H9 (cell line): ENCODE measurements at regions not wholly inside any gene's neighbourhood (a gene's known extent, or its start where the extent isn't known, plus 50 kb on each side); places are given as distances from the start of the nearest gene placed in this dataset.

Experiments
- DNase-seq: peaks from one replicate; pipeline ENCODE4 v3.0.0-alpha.2; 2017
- H2AFZ ChIP-seq: one replicate; pipeline ENCODE4 v1.6.1; 2013; ENCODE audit warnings: mild to moderate bottlenecking, low read length, control low read depth, moderate library complexity
- H2AK5ac ChIP-seq: 2 replicates; pipeline ENCODE4 v1.6.1; 2013; ENCODE audit warnings: low read length, control low read depth, mixed read lengths; ENCODE audit not compliant: insufficient read length
- H2BK120ac ChIP-seq: one replicate; pipeline ENCODE4 v1.6.1; 2013; ENCODE audit warnings: low read depth, mild to moderate bottlenecking, low read length, control low read depth, inconsistent platforms; ENCODE audit not compliant: poor library complexity, severe bottlenecking
- H2BK12ac ChIP-seq: 2 replicates; pipeline ENCODE4 v1.6.1; 2013; ENCODE audit warnings: low read length, control low read depth, mixed read lengths, low read depth; ENCODE audit not compliant: insufficient read length
- H2BK15ac ChIP-seq: 2 replicates; pipeline ENCODE4 v1.6.1; 2013; ENCODE audit warnings: low read depth, low read length, control low read depth
- H2BK20ac ChIP-seq: one replicate; pipeline ENCODE4 v1.6.1; 2013; ENCODE audit warnings: low read depth, mild to moderate bottlenecking, low read length, control low read depth, inconsistent platforms; ENCODE audit not compliant: poor library complexity, severe bottlenecking
- H2BK5ac ChIP-seq: 2 replicates; pipeline ENCODE4 v1.6.1; 2013; ENCODE audit warnings: low read length, control low read depth, mixed read lengths; ENCODE audit not compliant: insufficient read length
- H3K14ac ChIP-seq: 2 replicates; pipeline ENCODE4 v1.6.1; 2013; ENCODE audit warnings: low read length, control low read depth; ENCODE audit not compliant: insufficient read depth
- H3K18ac ChIP-seq: 2 replicates; pipeline ENCODE4 v1.6.1; 2013; ENCODE audit warnings: low read depth, mild to moderate bottlenecking, mixed read lengths, low read length, control low read depth; ENCODE audit not compliant: insufficient read length
- H3K23ac ChIP-seq: 2 replicates; pipeline ENCODE4 v1.6.1; 2013; ENCODE audit warnings: low read length, control low read depth, mixed read lengths, low read depth; ENCODE audit not compliant: insufficient read length
- H3K23me2 ChIP-seq: 2 replicates; pipeline ENCODE4 v1.6.1; 2013; ENCODE audit warnings: low read depth, mild to moderate bottlenecking, mixed read lengths, low read length, control low read depth; ENCODE audit not compliant: insufficient read length, poor library complexity, severe bottlenecking
- H3K27ac ChIP-seq: 2 replicates; pipeline ENCODE4 v1.5.1; 2013; ENCODE audit warnings: low read length, control low read depth, mixed read lengths, low read depth; ENCODE audit not compliant: insufficient read length
- H3K27me3 ChIP-seq: 2 replicates; pipeline ENCODE4 v1.6.1; 2013; ENCODE audit warnings: low read length, control low read depth, inconsistent platforms; ENCODE audit not compliant: insufficient read depth
- H3K4ac ChIP-seq: 2 replicates; pipeline ENCODE4 v1.6.1; 2013; ENCODE audit warnings: low read depth, mild to moderate bottlenecking, control low read depth, inconsistent platforms, low read length, moderate library complexity
- H3K4me1 ChIP-seq: 2 replicates; pipeline ENCODE4 v1.6.1; 2013; ENCODE audit warnings: low read length, control low read depth, inconsistent platforms; ENCODE audit not compliant: insufficient read depth
- H3K4me2 ChIP-seq: 2 replicates; pipeline ENCODE4 v1.6.1; 2013; ENCODE audit warnings: low read length, control low read depth, mixed read lengths; ENCODE audit not compliant: insufficient read length, insufficient read depth
- H3K56ac ChIP-seq: 2 replicates; pipeline ENCODE4 v1.6.1; 2013; ENCODE audit warnings: low read depth, mild to moderate bottlenecking, mixed read lengths, low read length, control low read depth; ENCODE audit not compliant: insufficient read length
- H3K79me1 ChIP-seq: 2 replicates; pipeline ENCODE4 v1.6.1; 2013; ENCODE audit warnings: low read depth, mild to moderate bottlenecking, moderate library complexity, low read length, control low read depth, inconsistent platforms; ENCODE audit not compliant: insufficient read depth, poor library complexity, severe bottlenecking
- H3K79me2 ChIP-seq: 2 replicates; pipeline ENCODE4 v1.6.1; 2013; ENCODE audit warnings: low read length, control low read depth, inconsistent platforms; ENCODE audit not compliant: insufficient read depth
- H3K9ac ChIP-seq: 2 replicates; pipeline ENCODE4 v1.6.1; 2013; ENCODE audit warnings: low read length, control low read depth, mixed read lengths; ENCODE audit not compliant: insufficient read length; ENCODE audit errors: extremely low read depth
- H3K9me3 ChIP-seq: one replicate; pipeline ENCODE4 v1.6.1; 2013; ENCODE audit warnings: low read depth, low read length, inconsistent platforms; ENCODE audit not compliant: control insufficient read depth
- H3T11ph ChIP-seq: one replicate; pipeline ENCODE4 v1.6.1; 2013; ENCODE audit warnings: mild to moderate bottlenecking, low read length, control low read depth, inconsistent platforms
- H4K20me1 ChIP-seq: one replicate; pipeline ENCODE4 v1.6.1; 2013; ENCODE audit not compliant: control insufficient read depth, insufficient read length, insufficient read depth
- H4K5ac ChIP-seq: 2 replicates; pipeline ENCODE4 v1.6.1; 2013; ENCODE audit warnings: low read depth, mild to moderate bottlenecking, mixed read lengths, low read length, control low read depth; ENCODE audit not compliant: insufficient read length
- H4K8ac ChIP-seq: replicated peaks from 2 replicates; pipeline ENCODE4 v1.6.1; 2013; ENCODE audit warnings: low read length, control low read depth, mixed read lengths, low read depth; ENCODE audit not compliant: insufficient read length
- H4K91ac ChIP-seq: 2 replicates; pipeline ENCODE4 v1.6.1; 2013; ENCODE audit warnings: low read depth, mild to moderate bottlenecking, moderate library complexity, mixed read lengths, low read length, control low read depth; ENCODE audit not compliant: insufficient read length
- H3K27ac Mint-ChIP-seq, 3 experiments: 2 replicates in 2 of 3; 3 replicates in 1 of 3; pipeline ENCODE4 v1.8.0; 2020 to 2021; ENCODE audit warnings: mixed read lengths in 3 of 3, mild to moderate bottlenecking in 1 of 3, moderate library complexity in 1 of 3
- H3K27me3 Mint-ChIP-seq: 2 replicates; pipeline ENCODE4 v1.8.0; 2021; ENCODE audit warnings: low read depth, mild to moderate bottlenecking, moderate library complexity, mixed read lengths
- H3K36me3 Mint-ChIP-seq, 3 experiments: 2 replicates in 2 of 3; 3 replicates in 1 of 3; pipeline ENCODE4 v1.8.0; 2020 to 2021; ENCODE audit warnings: low read depth in 3 of 3, mixed read lengths in 3 of 3; ENCODE audit not compliant: insufficient read depth in 1 of 3
- H3K4me1 Mint-ChIP-seq, 2 experiments: 2 replicates each; pipeline ENCODE4 v1.8.0; 2020; ENCODE audit warnings: mixed read lengths in 2 of 2
- H3K4me3 Mint-ChIP-seq, 2 experiments: 2 replicates in 1 of 2; 3 replicates in 1 of 2; pipeline ENCODE4 v1.8.0; 2020 to 2021; ENCODE audit warnings: mild to moderate bottlenecking in 2 of 2, mixed read lengths in 2 of 2, moderate library complexity in 1 of 2
- H3K9me3 Mint-ChIP-seq, 2 experiments: 2 replicates in 1 of 2; 3 replicates in 1 of 2; pipeline ENCODE4 v1.8.0; 2020; ENCODE audit warnings: mild to moderate bottlenecking in 2 of 2, mixed read lengths in 2 of 2, moderate library complexity in 1 of 2
- WGBS: extraction: QIAGEN DNeasy Blood & Tissue Kit; methylation state at CpG from one replicate; pipeline ENCODE4 v1.1.7; 2013; ENCODE audit warnings: missing lambda C conversion rate, low lambda C conversion rate, mixed read lengths; ENCODE audit not compliant: insufficient read length; ENCODE audit errors: extremely low coverage; 5-methylcytosine and 5-hydroxymethylcytosine counted together
- TF ChIP-seq, protein P1 (sequence below): fragments of 200-600 bp; sonication (generic); conservative IDR thresholded peaks from 3 replicates; pipeline ENCODE4 v1.8.0; 2021; ENCODE audit warnings: antibody characterized with exemption, mild to moderate bottlenecking

- Histone ChIP-seq H3K18ac (no peak overlapping the region), H2BK5ac (no peak overlapping the region), H2AFZ (no peak overlapping the region), H4K91ac (no peak overlapping the region), H3K4me2 (no peak overlapping the region), H3K27ac (no peak overlapping the region), H2AK5ac (no peak overlapping the region), H3K14ac (no peak overlapping the region), H3K4me1 (no peaks in the 10 kb centered on the region), H4K20me1 (no peaks in the 10 kb centered on the region), H2BK120ac (no peak overlapping the region), H2BK15ac (no peak overlapping the region), H3K79me2 (no peaks in the 10 kb centered on the region), H3K79me1 (no peaks in the 10 kb centered on the region), H3K9ac (no peak overlapping the region), H3K23ac (peak overlapping the region; percentile 69), H3K56ac (no peak overlapping the region), H3K4ac (no peak overlapping the region), H3K9me3 (no peaks in the 10 kb centered on the region), H3K23me2 (no peaks in the 10 kb centered on the region), H2BK12ac (no peak overlapping the region), H3K27me3 (no peaks in the 10 kb centered on the region), H2BK20ac (no peak overlapping the region), H4K8ac (no peak overlapping the region), H4K5ac (no peak overlapping the region), H3T11ph (no peak overlapping the region)
- H3K4me1 Mint-ChIP-seq = peaks cover 7 to 8% of the 10 kb centered on the region in 2 experiments
- no peaks in the 10 kb centered on the region for H3K9me3 Mint-ChIP-seq
- H3K27me3 Mint-ChIP-seq = peaks cover 2% of the 10 kb centered on the region; the same call in 1 of the 2 replicates
- DNase-seq = no peak
- TF ChIP-seq, protein P1, sequence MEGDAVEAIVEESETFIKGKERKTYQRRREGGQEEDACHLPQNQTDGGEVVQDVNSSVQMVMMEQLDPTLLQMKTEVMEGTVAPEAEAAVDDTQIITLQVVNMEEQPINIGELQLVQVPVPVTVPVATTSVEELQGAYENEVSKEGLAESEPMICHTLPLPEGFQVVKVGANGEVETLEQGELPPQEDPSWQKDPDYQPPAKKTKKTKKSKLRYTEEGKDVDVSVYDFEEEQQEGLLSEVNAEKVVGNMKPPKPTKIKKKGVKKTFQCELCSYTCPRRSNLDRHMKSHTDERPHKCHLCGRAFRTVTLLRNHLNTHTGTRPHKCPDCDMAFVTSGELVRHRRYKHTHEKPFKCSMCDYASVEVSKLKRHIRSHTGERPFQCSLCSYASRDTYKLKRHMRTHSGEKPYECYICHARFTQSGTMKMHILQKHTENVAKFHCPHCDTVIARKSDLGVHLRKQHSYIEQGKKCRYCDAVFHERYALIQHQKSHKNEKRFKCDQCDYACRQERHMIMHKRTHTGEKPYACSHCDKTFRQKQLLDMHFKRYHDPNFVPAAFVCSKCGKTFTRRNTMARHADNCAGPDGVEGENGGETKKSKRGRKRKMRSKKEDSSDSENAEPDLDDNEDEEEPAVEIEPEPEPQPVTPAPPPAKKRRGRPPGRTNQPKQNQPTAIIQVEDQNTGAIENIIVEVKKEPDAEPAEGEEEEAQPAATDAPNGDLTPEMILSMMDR = no peak
- no peak overlapping the region for H3K27ac Mint-ChIP-seq
- no CpG with 5 or more reads among the region's 7 CpGs for WGBS
- no peaks in the 10 kb centered on the region for H3K36me3 Mint-ChIP-seq
- H3K4me3 Mint-ChIP-seq = no peak overlapping the region
Observed at GRCh38 chr3:66738625-66739365, 238.0 kb upstream of the LRIG1 start.
